Thyroid gland (tissue), 4 donors: ENCODE measurements at regions not wholly inside any gene's neighbourhood (a gene's known extent, or its start where the extent isn't known, plus 50 kb on each side); places are given as distances from the start of the nearest gene placed in this dataset.

ENCODE experiments used
- POLR2A ChIP-seq, 2 donors: fragments of 450-650 bp; IDR thresholded peaks; one replicate each; pipeline ENCODE4 v1.6.1; 2017; ENCODE audit warnings: antibody characterized with exemption in 2 of 2, mild to moderate bottlenecking in 2 of 2, moderate library complexity in 1 of 2
- TF ChIP-seq, protein P1 (sequence below), 6 experiments: fragments of 200-600 bp in 3 of 6; fragments of 450-650 bp in 3 of 6; sonication (generic) in 3 of 6; IDR thresholded peaks; one replicate each; pipeline ENCODE4 v1.5.1; 2016 to 2019; ENCODE audit warnings: antibody characterized with exemption in 6 of 6, mild to moderate bottlenecking in 2 of 6, inconsistent platforms in 1 of 6, moderate library complexity in 1 of 6

DNA sequence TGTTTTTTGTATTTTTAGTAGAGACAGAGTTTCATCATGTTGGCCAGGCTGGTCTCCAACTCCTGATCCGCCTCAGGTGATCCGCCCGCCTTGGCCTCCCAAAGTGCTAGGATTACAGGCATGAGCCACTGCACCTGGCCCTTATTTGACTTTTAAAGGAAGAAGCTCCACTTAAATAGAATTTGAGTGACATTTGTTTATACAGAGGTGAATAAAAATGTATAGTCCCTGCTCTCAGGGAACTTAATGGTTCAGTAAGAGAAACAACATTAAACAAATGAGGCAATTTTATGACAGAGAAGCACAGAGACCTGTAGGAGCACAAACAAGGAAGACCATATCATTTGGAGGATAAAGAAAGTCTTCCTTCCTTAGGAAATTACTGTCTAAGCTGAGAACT lies 65.7 kb downstream of the C9orf152 start:
- TF ChIP-seq, protein P1, sequence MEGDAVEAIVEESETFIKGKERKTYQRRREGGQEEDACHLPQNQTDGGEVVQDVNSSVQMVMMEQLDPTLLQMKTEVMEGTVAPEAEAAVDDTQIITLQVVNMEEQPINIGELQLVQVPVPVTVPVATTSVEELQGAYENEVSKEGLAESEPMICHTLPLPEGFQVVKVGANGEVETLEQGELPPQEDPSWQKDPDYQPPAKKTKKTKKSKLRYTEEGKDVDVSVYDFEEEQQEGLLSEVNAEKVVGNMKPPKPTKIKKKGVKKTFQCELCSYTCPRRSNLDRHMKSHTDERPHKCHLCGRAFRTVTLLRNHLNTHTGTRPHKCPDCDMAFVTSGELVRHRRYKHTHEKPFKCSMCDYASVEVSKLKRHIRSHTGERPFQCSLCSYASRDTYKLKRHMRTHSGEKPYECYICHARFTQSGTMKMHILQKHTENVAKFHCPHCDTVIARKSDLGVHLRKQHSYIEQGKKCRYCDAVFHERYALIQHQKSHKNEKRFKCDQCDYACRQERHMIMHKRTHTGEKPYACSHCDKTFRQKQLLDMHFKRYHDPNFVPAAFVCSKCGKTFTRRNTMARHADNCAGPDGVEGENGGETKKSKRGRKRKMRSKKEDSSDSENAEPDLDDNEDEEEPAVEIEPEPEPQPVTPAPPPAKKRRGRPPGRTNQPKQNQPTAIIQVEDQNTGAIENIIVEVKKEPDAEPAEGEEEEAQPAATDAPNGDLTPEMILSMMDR (IDR thresholded peaks at IDR 0.05), result no peak
- no peak for TF ChIP-seq POLR2A (IDR thresholded peaks at IDR 0.05)
